GM12874 (cell line): ENCODE measurements at regions not wholly inside any gene's neighbourhood (a gene's known extent, or its start where the extent isn't known, plus 50 kb on each side); places are given as distances from the start of the nearest gene placed in this dataset.

Experiments
- TF ChIP-seq, protein P1 (sequence below): IDR thresholded peaks from 2 replicates; pipeline ENCODE4 v1.5.1; 2011; ENCODE audit warnings: low read depth, mild to moderate bottlenecking, control low read depth, low read length, moderate library complexity; ENCODE audit not compliant: insufficient read depth

- TF ChIP-seq, protein P1, sequence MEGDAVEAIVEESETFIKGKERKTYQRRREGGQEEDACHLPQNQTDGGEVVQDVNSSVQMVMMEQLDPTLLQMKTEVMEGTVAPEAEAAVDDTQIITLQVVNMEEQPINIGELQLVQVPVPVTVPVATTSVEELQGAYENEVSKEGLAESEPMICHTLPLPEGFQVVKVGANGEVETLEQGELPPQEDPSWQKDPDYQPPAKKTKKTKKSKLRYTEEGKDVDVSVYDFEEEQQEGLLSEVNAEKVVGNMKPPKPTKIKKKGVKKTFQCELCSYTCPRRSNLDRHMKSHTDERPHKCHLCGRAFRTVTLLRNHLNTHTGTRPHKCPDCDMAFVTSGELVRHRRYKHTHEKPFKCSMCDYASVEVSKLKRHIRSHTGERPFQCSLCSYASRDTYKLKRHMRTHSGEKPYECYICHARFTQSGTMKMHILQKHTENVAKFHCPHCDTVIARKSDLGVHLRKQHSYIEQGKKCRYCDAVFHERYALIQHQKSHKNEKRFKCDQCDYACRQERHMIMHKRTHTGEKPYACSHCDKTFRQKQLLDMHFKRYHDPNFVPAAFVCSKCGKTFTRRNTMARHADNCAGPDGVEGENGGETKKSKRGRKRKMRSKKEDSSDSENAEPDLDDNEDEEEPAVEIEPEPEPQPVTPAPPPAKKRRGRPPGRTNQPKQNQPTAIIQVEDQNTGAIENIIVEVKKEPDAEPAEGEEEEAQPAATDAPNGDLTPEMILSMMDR, result no peak
Observed at GRCh38 chr2:173819852-173820251, 145.3 kb downstream of the SP3 start.

DNA sequence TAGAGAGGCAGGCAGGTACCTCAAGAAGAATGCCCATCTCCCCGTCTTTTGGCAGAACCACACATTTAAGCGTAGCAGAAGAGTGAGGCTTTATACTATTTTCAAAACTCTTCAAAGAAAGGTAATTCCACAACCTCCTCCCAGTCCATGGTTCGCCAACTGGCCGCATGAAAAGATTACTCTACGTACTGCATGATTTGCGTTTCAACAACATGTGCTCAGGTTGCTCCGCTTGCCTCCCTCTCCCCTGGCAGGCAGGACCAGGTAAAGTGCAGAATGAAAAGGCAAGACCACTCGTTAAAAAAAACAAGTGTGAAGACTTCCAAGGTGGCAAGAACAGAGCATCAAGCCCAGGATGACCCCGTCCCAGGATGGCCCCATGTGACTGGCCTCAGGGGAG lies 143.7 kb downstream of the SP3 start:
- TF ChIP-seq, protein P1, result no peak

DNA sequence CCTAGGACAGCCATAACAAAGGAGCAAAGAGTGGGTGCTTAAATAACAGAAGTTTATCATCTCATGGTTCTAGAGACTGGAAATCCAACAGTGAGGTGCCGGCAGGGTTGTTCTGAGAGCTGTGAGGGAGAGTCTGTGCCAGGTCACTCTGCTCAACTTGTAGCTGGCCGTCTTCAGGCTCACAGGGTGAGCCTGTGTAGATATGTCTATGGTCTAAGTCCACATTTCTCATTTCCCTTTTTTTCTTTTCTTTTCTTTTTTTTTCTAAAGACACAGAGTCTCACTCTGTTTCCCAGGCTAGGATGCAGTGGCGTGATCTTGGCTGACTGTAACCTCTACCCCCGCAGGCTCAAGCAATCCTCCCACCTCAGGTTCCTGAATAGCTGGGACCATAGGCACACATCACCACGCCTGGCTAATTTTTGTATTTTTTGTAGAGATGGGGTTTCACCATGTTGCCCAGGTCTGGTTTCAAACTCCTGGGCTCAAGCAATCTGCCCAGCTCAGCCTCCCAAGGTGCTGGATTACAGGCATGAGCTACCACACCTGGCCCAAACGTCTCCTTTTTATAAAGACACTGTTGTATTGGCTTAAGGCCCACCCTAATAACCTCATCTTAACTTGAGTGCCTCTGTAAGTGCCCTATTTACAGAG lies 142.2 kb downstream of the SP3 start:
- TF ChIP-seq, protein P1, result no peak

GRCh38 chr2:173823543-173823939 lies 141.6 kb downstream of the SP3 start:
- TF ChIP-seq, protein P1, result no peak

DNA sequence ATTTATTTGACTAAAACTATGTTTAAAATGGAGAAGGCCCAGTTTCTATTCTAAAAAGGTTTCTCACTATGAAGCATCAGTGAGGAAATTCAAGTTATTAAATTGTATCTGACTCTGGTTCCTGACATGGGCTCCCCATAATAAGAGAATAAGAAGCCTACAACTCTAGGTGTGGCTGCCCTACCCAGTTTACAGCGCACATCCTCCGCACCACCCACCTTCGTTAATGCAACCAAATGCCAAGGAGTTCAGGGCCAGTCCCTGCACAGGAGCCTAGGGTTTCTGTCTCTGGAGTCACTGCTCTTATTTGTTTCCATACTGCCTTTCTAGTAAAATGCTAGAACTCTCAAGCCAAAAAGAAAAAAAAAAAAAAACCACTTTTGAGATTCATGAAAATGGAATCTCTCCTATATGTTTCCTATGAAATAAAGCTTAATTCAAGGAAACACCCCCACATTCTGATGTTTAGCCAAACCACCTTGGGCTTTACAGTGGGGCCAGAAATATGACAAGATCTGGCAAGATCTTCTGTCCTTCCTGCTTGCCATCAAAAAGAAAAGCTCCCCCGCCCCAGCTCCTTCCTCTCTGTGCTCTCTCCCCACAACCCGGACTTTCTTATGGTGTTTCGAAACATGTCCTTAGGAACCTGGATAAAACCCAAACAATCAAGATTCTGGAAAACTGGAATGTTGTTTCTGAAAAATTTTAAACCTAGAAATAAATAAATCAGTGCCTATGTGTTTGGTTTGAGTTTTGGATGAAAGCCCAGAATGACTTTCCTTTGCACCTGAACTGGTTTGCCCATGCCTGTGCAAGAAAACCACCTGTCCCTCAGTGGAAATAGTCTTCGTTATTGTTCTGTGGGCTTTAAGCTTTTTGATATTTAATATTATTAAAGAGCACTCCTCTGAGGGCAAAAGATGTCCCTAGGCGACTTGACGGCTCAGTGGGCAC lies 136.7 kb downstream of the SP3 start:
- TF ChIP-seq, protein P1, result no peak

DNA sequence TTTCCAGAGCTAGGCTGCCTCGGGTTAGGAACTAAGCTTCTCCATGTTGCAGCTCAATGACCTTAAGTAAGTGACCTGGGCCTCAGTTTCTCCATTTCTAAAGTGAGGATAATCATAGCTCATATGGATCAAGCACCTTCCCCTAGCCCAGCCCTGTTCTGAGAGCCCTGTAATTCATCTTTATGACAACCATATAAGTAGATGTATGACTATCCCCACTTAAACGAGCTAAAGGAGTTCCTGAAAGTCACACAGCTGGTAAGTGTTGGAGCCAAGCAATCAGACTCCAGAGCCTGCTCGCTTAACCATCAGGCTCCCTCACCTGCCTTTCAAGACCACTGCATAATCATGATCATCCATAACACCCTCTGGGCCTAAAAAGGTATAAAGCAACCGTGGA lies 135.4 kb downstream of the SP3 start:
- TF ChIP-seq, protein P1, result no peak

GRCh38 chr2:173830170-173830569 lies 135.0 kb downstream of the SP3 start:
- TF ChIP-seq, protein P1, result no peak
